ACHN (cell line): ENCODE measurements at regions not wholly inside any gene's neighbourhood (a gene's known extent, or its start where the extent isn't known, plus 50 kb on each side); places are given as distances from the start of the nearest gene placed in this dataset.
"Not testable (repeated sequence)": the region's sequence is repeated elsewhere in the genome, so short reads cannot be mapped to it uniquely, and the experiment has no call there.

Experiments used
- DNase-seq: peaks from one replicate; pipeline ENCODE4 v3.0.0-alpha.2; 2015
- in situ Hi-C: cut with HindIII; loops from 2 replicates; pipeline ENCODE4 v1.10.0; 2017; ENCODE audit warnings: low sequenced_read_pairs, low pct_ligation_motif_present, low pct_unique_long_range_greater_than_20kb

- in situ Hi-C loops, result no loop called here
- no peak for DNase-seq
Measured at GRCh38 chr12:131509701-131510100, 201.2 kb upstream of the SFSWAP start.

GRCh38 chr12:131510431-131510830 lies 200.5 kb upstream of the SFSWAP start:
- no peak for DNase-seq
- in situ Hi-C loops, result no loop called here

- peak; percentile 54 for DNase-seq
- in situ Hi-C loops, result no loop called here
Measured at GRCh38 chr12:131511391-131511802, 199.5 kb upstream of the SFSWAP start.

- DNase-seq, result no peak
- in situ Hi-C loops, result no loop called here
Measured at GRCh38 chr12:131511803-131512561, 198.9 kb upstream of the SFSWAP start.

GRCh38 chr12:131513606-131514005 lies 197.3 kb upstream of the SFSWAP start:
- DNase-seq, result no peak
- in situ Hi-C loops, result no loop called here

- DNase-seq, in situ Hi-C loops: not testable (repeated sequence)
Measured at GRCh38 chr12:131520553-131520952, 190.3 kb upstream of the SFSWAP start.

- in situ Hi-C loops, result no loop called here
Measured at GRCh38 chr12:131521326-131521725, 189.6 kb upstream of the SFSWAP start.

GRCh38 chr12:131525795-131526508 lies 184.9 kb upstream of the SFSWAP start:
- no peak for DNase-seq
- in situ Hi-C loops, result no loop called here

More at GRCh38 chr12:131521326-131521725, 189.6 kb upstream of the SFSWAP start:
- no peak for DNase-seq

GRCh38 chr12:131527092-131527491 lies 183.8 kb upstream of the SFSWAP start:
- in situ Hi-C loops, result no loop called here
- no peak for DNase-seq

GRCh38 chr12:131527736-131528135 lies 183.2 kb upstream of the SFSWAP start:
- in situ Hi-C loops, result no loop called here
- DNase-seq, result no peak

GRCh38 chr12:131528144-131528543 lies 182.7 kb upstream of the SFSWAP start:
- in situ Hi-C loops, result no loop called here

GRCh38 chr12:131528667-131529066 lies 182.2 kb upstream of the SFSWAP start:
- in situ Hi-C loops, result no loop called here
- DNase-seq, result no peak

More at GRCh38 chr12:131528144-131528543, 182.7 kb upstream of the SFSWAP start:
- DNase-seq, result no peak

GRCh38 chr12:131529196-131530040 lies 181.5 kb upstream of the SFSWAP start:
- in situ Hi-C loops, result no loop called here
- no peak for DNase-seq

- no peak for DNase-seq
- in situ Hi-C loops, result no loop called here
Measured at GRCh38 chr12:131530041-131530332, 180.9 kb upstream of the SFSWAP start.

- in situ Hi-C loops, result no loop called here
- DNase-seq, result no peak
Measured at GRCh38 chr12:131530422-131530821, 180.5 kb upstream of the SFSWAP start.

- in situ Hi-C loops, result no loop called here
- DNase-seq, result no peak
Measured at GRCh38 chr12:131533139-131533538, 177.8 kb upstream of the SFSWAP start.

- in situ Hi-C loops, result no loop called here
- no peak for DNase-seq
Measured at GRCh38 chr12:131535779-131536178, 175.1 kb upstream of the SFSWAP start.

GRCh38 chr12:131536337-131536736 lies 174.6 kb upstream of the SFSWAP start:
- no peak for DNase-seq
- in situ Hi-C loops, result no loop called here

- in situ Hi-C loops, result no loop called here
- no peak for DNase-seq
Measured at GRCh38 chr12:131536766-131537165, 174.1 kb upstream of the SFSWAP start.
